ENCODE measurements at regions not wholly inside any gene's neighbourhood (a gene's known extent, or its start where the extent isn't known, plus 50 kb on each side); places are given as distances from the start of the nearest gene placed in this dataset.

- no peak for TF ChIP-seq TCF4 (CRISPR knock-in tag; IDR thresholded peaks at IDR 0.05; ENCODE audit: borderline replicate concordance)
- TF ChIP-seq SNAI2 (CRISPR knock-in tag; IDR thresholded peaks at IDR 0.05) = no peak
- no peak for TF ChIP-seq OSR1 (CRISPR knock-in tag; IDR thresholded peaks at IDR 0.05)
- no peak for TF ChIP-seq ESRRG (CRISPR knock-in tag; IDR thresholded peaks at IDR 0.05)
- no peak for TF ChIP-seq ZNF565 (CRISPR knock-in tag; conservative IDR thresholded peaks at IDR 0.05; ENCODE audit: low read depth)
- no peak for TF ChIP-seq ISL1 (CRISPR knock-in tag; IDR thresholded peaks at IDR 0.05)
- TF ChIP-seq CREB5 (CRISPR knock-in tag; IDR thresholded peaks at IDR 0.05; ENCODE audit: low read depth) = peak; percentile 35; the same call in 1 of the 2 replicates
- no peak for ATAC-seq
Measured at GRCh38 chr2:59296279-59296678, 1055.2 kb upstream of the FANCL start.

DNA sequence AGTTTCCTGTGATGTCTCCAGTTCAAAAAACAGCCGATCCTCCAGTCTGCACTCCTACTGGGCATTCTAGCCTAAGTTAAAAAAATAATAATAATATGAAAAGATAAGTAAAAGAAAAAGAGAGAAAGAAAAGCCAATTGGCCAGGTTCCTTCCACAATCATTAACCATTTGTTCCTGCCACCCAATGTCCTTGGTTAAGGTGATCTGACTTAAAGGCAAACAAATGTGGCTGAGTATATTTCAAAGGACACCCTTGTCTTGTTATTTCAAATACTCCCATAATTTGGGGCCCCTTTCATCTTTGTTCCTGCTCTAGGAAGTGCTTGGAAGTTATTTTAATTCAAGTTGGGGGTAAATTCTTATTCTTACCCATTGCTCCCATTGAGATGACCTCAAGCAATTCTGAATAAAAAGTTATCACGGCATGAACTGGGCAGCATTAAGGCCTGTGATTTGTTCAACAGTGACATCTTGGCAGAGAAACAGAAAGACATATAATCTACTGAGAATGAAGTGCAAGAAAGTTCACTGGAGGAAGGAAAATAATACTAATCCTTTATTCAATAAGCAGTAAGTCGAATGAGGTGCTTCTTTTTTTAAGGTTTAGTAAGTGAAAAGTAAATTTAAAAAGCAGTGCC lies 1054.5 kb upstream of the FANCL start:
- no peak for TF ChIP-seq ISL1 (CRISPR knock-in tag; IDR thresholded peaks at IDR 0.05)
- no peak for TF ChIP-seq TOX (CRISPR knock-in tag; IDR thresholded peaks at IDR 0.05; ENCODE audit: borderline replicate concordance)
- no peak for TF ChIP-seq ZC3H10 (CRISPR knock-in tag; IDR thresholded peaks at IDR 0.05)
- TF ChIP-seq, protein P1, sequence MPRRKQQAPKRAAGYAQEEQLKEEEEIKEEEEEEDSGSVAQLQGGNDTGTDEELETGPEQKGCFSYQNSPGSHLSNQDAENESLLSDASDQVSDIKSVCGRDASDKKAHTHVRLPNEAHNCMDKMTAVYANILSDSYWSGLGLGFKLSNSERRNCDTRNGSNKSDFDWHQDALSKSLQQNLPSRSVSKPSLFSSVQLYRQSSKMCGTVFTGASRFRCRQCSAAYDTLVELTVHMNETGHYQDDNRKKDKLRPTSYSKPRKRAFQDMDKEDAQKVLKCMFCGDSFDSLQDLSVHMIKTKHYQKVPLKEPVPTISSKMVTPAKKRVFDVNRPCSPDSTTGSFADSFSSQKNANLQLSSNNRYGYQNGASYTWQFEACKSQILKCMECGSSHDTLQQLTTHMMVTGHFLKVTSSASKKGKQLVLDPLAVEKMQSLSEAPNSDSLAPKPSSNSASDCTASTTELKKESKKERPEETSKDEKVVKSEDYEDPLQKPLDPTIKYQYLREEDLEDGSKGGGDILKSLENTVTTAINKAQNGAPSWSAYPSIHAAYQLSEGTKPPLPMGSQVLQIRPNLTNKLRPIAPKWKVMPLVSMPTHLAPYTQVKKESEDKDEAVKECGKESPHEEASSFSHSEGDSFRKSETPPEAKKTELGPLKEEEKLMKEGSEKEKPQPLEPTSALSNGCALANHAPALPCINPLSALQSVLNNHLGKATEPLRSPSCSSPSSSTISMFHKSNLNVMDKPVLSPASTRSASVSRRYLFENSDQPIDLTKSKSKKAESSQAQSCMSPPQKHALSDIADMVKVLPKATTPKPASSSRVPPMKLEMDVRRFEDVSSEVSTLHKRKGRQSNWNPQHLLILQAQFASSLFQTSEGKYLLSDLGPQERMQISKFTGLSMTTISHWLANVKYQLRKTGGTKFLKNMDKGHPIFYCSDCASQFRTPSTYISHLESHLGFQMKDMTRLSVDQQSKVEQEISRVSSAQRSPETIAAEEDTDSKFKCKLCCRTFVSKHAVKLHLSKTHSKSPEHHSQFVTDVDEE (CRISPR knock-in tag; IDR thresholded peaks at IDR 0.05) = no peak
- TF ChIP-seq ZNF70 (CRISPR knock-in tag; IDR thresholded peaks at IDR 0.05) = no peak
- no peak for TF ChIP-seq PPARA (CRISPR knock-in tag; IDR thresholded peaks at IDR 0.05; ENCODE audit: borderline replicate concordance)
- no peak for TF ChIP-seq OSR1 (CRISPR knock-in tag; IDR thresholded peaks at IDR 0.05)
- TF ChIP-seq ZNF565 (CRISPR knock-in tag; conservative IDR thresholded peaks at IDR 0.05; ENCODE audit: low read depth) = no peak
- no peak for ATAC-seq

DNA sequence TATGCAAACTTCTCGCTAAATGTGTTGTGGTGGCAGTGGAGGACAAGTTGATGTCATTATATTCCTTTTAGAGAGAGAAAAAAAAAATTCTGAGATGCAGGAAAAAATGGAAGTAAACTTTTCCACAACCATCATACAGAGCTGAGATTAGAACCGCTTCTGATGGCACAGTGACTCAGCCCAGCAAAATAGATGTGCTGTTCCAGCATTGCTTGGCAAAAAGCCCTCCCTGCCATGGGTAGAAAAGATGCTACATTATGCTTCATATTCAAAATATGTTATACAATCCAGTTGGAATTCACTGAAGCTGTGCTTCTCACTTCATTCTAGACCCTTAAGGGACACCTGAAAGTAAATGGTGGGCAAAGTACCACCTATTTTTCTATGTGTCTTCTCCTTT lies 1047.6 kb upstream of the FANCL start:
- TF ChIP-seq ESRRG (CRISPR knock-in tag; IDR thresholded peaks at IDR 0.05) (no peak), ZNF8 (CRISPR knock-in tag; IDR thresholded peaks at IDR 0.05) (no peak), CREB5 (CRISPR knock-in tag; IDR thresholded peaks at IDR 0.05; ENCODE audit: low read depth) (no peak), OSR1 (CRISPR knock-in tag; IDR thresholded peaks at IDR 0.05) (no peak), ZFP3 (CRISPR knock-in tag; IDR thresholded peaks at IDR 0.05) (no peak), ZC3H10 (CRISPR knock-in tag; IDR thresholded peaks at IDR 0.05) (no peak), CSDC2 (CRISPR knock-in tag; IDR thresholded peaks at IDR 0.05) (no peak), ARNTL (CRISPR knock-in tag; IDR thresholded peaks at IDR 0.05; ENCODE audit: borderline replicate concordance, low read depth) (no peak), ZFP30 (CRISPR knock-in tag; IDR thresholded peaks at IDR 0.05) (no peak), GLIS3 (CRISPR knock-in tag; IDR thresholded peaks at IDR 0.05) (no peak), ISL1 (CRISPR knock-in tag; IDR thresholded peaks at IDR 0.05) (no peak), TCF4 (CRISPR knock-in tag; IDR thresholded peaks at IDR 0.05; ENCODE audit: borderline replicate concordance) (no peak), POU6F1 (CRISPR knock-in tag; IDR thresholded peaks at IDR 0.05; ENCODE audit: borderline replicate concordance, low read depth) (no peak), RARB (CRISPR knock-in tag; IDR thresholded peaks at IDR 0.05) (no peak), ZNF70 (CRISPR knock-in tag; IDR thresholded peaks at IDR 0.05) (no peak)
- TF ChIP-seq, protein P1 (CRISPR knock-in tag; IDR thresholded peaks at IDR 0.05) = no peak
- TF ChIP-seq, protein P2, sequence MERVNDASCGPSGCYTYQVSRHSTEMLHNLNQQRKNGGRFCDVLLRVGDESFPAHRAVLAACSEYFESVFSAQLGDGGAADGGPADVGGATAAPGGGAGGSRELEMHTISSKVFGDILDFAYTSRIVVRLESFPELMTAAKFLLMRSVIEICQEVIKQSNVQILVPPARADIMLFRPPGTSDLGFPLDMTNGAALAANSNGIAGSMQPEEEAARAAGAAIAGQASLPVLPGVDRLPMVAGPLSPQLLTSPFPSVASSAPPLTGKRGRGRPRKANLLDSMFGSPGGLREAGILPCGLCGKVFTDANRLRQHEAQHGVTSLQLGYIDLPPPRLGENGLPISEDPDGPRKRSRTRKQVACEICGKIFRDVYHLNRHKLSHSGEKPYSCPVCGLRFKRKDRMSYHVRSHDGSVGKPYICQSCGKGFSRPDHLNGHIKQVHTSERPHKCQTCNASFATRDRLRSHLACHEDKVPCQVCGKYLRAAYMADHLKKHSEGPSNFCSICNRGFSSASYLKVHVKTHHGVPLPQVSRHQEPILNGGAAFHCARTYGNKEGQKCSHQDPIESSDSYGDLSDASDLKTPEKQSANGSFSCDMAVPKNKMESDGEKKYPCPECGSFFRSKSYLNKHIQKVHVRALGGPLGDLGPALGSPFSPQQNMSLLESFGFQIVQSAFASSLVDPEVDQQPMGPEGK (CRISPR knock-in tag; IDR thresholded peaks at IDR 0.05; ENCODE audit: borderline replicate concordance) = no peak
- ATAC-seq = no peak
